Calu3 (cell line): ENCODE measurements at regions not wholly inside any gene's neighbourhood (a gene's known extent, or its start where the extent isn't known, plus 50 kb on each side); places are given as distances from the start of the nearest gene placed in this dataset.

Experiments
- BruUV-seq: library from RNA; stranded (reverse); fragments of 400-500 nt; replicated peaks from 2 replicates; lab custom pipeline; 2021; lab: Mats Ljungman, UMichigan
- CTCF ChIA-PET: fragments of 300-600 bp; sonication (Branson Sonifier 250); formaldehyde crosslinking; loops from one replicate; lab custom pipeline; 2022; ENCODE audit warnings: antibody characterized with exemption; lab: Charles Lee
- DNase-seq: peaks from one replicate; pipeline ENCODE4 v3.0.0; 2022
- H3K27ac Mint-ChIP-seq: one replicate; pipeline ENCODE4 v1.8.0; 2022; ENCODE audit warnings: mixed read lengths; ENCODE audit not compliant: unreplicated experiment
- H3K27me3 Mint-ChIP-seq: one replicate; pipeline ENCODE4 v1.8.0; 2022; ENCODE audit warnings: mixed read lengths; ENCODE audit not compliant: unreplicated experiment
- H3K36me3 Mint-ChIP-seq: one replicate; pipeline ENCODE4 v1.8.0; 2022; ENCODE audit warnings: mild to moderate bottlenecking, moderate library complexity, mixed read lengths; ENCODE audit not compliant: insufficient read depth, unreplicated experiment
- H3K4me1 Mint-ChIP-seq: one replicate; pipeline ENCODE4 v1.8.0; 2022; ENCODE audit warnings: mild to moderate bottlenecking, low read depth, mixed read lengths; ENCODE audit not compliant: unreplicated experiment
- H3K4me3 Mint-ChIP-seq: one replicate; pipeline ENCODE4 v1.8.0; 2022; ENCODE audit warnings: mild to moderate bottlenecking, low read depth, moderate library complexity, mixed read lengths; ENCODE audit not compliant: unreplicated experiment
- H3K9me3 Mint-ChIP-seq: one replicate; pipeline ENCODE4 v1.8.0; 2022; ENCODE audit warnings: low read depth, mixed read lengths; ENCODE audit not compliant: unreplicated experiment
- CTCF ChIP-seq: fragments of 200-600 bp; IDR thresholded peaks from one replicate; pipeline ENCODE4 v1.8.0; 2022; ENCODE audit warnings: antibody characterized with exemption; ENCODE audit not compliant: unreplicated experiment
- intact Hi-C: fragments of 100-400 bp; cut with micrococcal nuclease; formaldehyde crosslinking; loops from one replicate; pipeline ENCODE4 v1.10.0; 2022; ENCODE audit not compliant: unreplicated experiment

DNA sequence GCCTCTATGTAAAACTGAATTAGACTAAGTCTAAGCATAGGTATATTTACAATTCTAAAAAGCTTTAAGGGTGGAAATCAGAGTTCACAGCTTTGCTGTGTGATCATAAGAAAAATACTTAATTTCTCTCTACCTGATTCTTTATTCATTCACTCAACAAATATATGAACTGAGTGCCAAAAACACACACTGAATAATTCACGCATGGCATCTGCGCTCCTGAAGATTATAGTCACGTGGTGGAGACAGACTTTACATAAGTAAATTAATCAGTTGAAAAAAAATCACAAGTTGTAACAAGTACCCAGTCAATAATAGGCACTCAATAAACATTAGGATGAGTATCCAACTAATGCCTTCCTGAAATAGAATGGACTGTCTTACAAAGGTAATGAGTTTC, 351.6 kb downstream of the METTL4 start:
- CTCF ChIA-PET: no interaction called here
- intact Hi-C loops: loop anchor here (5.0 to 10.0 kb wide), 7 partner anchors 37 to 1352 kb away; no protein-coding TSS in a partner anchor
- Mint-ChIP-seq H3K27ac (no peak overlapping the region), H3K36me3 (no peaks in the 10 kb centered on the region), H3K9me3 (no peaks in the 10 kb centered on the region), H3K4me1 (peaks cover 28% of the 10 kb centered on the region), H3K27me3 (no peaks in the 10 kb centered on the region), H3K4me3 (no peak overlapping the region)
- TF ChIP-seq CTCF: no peak
- BruUV-seq: no TSS peak
- DNase-seq: no peak

DNA sequence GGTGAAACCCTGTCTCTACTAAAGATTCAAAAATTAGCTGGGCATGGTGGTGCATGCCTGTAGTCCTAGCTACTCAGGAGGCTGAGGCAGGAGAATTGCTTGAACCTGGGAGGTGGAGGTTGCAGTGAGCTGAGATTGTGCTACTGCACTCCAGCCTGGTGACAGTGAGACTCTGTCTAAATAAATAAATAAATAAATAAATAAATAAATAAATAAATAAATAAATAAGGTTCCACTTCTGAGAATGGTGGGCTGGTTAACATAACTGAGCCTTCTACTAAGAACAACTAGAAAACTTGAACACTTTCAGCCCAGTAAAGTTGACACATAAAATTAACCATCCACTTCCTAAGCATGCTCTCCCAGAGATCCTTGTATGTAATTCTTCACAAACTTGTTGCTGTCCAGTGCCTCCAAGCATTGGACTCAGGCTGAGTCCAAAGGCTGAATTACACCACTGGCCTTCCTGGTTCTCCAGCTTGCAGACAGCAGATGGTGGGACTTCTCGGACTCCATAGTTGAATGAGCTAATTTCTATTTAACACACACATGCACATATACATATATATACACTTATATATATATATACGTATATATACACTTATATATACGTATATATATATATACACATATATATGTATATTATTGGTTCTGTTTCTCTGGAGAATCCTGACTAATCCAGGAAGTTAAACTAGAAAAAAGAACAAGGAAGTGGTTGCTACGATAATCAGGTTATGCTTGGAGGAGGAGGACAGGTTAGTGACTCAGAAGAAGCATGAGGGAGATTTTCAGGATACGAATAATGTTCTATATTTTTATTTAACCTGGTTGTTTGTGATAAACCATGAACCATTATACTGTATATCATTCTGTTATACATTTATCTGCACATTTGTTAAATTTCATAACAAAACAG, 348.8 kb downstream of the METTL4 start:
- no TSS peak for BruUV-seq
- Mint-ChIP-seq H3K9me3 (no peaks in the 10 kb centered on the region), H3K4me1 (peaks cover 28% of the 10 kb centered on the region), H3K27ac (peak overlapping the region; percentile 96), H3K36me3 (no peaks in the 10 kb centered on the region), H3K4me3 (peak overlapping the region; percentile 51), H3K27me3 (no peaks in the 10 kb centered on the region)
- intact Hi-C loops: loop anchor here (1.0 to 10.0 kb wide), 8 partner anchors 40 to 1355 kb away; no protein-coding TSS in a partner anchor
- DNase-seq: peak; percentile 53
- CTCF ChIA-PET: interaction anchor here (0.7 to 1.6 kb wide), 4 partner anchors 42 to 1522 kb away, joined by 3 to 7 read pairs (median 4); no protein-coding TSS in a partner anchor
- TF ChIP-seq CTCF: no peak

DNA sequence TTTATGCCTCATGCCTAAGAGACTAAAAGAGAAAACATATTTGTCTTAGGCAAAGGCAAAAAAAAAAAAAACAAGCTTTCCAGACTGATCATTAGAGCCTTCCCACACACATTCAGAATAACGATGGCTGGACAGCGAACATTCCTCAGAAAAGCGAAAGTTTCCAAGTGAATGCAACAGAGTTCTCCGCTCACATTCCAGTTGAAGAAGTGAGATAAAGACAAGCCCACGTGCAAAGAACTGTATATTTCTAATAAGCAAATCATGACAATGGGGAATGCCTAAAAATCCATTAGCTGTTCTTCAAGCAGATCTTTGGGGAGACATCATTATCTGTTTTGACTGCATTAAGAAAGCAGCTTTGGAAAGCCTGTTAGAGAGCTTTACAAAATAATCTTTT, 347.9 kb downstream of the METTL4 start:
- DNase-seq: no peak
- TF ChIP-seq CTCF: no peak
- BruUV-seq: no TSS peak
- peaks cover 28% of the 10 kb centered on the region for H3K4me1 Mint-ChIP-seq
- intact Hi-C loops: loop anchor here (1.0 to 10.0 kb wide), 8 partner anchors 41 to 1356 kb away; no protein-coding TSS in a partner anchor
- H3K4me3 Mint-ChIP-seq: peak overlapping the region; percentile 51
- H3K9me3 Mint-ChIP-seq: no peaks in the 10 kb centered on the region
- peak overlapping the region; percentile 96 for H3K27ac Mint-ChIP-seq
- CTCF ChIA-PET: interaction anchor here (0.5 to 1.6 kb wide), 8 partner anchors 43 to 1523 kb away, joined by 3 to 5 read pairs (median 4); no protein-coding TSS in a partner anchor
- no peaks in the 10 kb centered on the region for H3K36me3 Mint-ChIP-seq
- H3K27me3 Mint-ChIP-seq: no peaks in the 10 kb centered on the region

- peak; percentile 40 for TF ChIP-seq CTCF
- Mint-ChIP-seq H3K27me3 (no peaks in the 10 kb centered on the region), H3K4me3 (peak overlapping the region; percentile 51), H3K27ac (peak overlapping the region; percentile 96), H3K36me3 (no peaks in the 10 kb centered on the region), H3K4me1 (peaks cover 28% of the 10 kb centered on the region), H3K9me3 (no peaks in the 10 kb centered on the region)
- CTCF ChIA-PET: interaction anchor here (0.5 to 1.6 kb wide), 8 partner anchors 43 to 1385 kb away, joined by 3 to 5 read pairs (median 4); no protein-coding TSS in a partner anchor
- DNase-seq: peak; percentile 52
- no TSS peak for BruUV-seq
- intact Hi-C loops: loop anchor here (1.0 to 10.0 kb wide), 9 partner anchors 42 to 1357 kb away; no protein-coding TSS in a partner anchor
Measured at GRCh38 chr18:2223849-2224248, 347.5 kb downstream of the METTL4 start.
